Testis (tissue), 2 donors: ENCODE measurements at regions not wholly inside any gene's neighbourhood (a gene's known extent, or its start where the extent isn't known, plus 50 kb on each side); places are given as distances from the start of the nearest gene placed in this dataset.

Experiments used
- POLR2A ChIP-seq: fragments of 450-650 bp; IDR thresholded peaks from one replicate; pipeline ENCODE4 v1.6.1; 2017; ENCODE audit warnings: antibody characterized with exemption, mild to moderate bottlenecking, moderate library complexity
- TF ChIP-seq, protein P1 (sequence below), 3 experiments: fragments of 450-650 bp in 2 of 3; fragments of 200-600 bp in 1 of 3; sonication (generic) in 1 of 3; IDR thresholded peaks; one replicate each; pipeline ENCODE4 v1.5.1; 2016 to 2019; ENCODE audit warnings: antibody characterized with exemption in 3 of 3, mild to moderate bottlenecking in 2 of 3, moderate library complexity in 1 of 3

DNA sequence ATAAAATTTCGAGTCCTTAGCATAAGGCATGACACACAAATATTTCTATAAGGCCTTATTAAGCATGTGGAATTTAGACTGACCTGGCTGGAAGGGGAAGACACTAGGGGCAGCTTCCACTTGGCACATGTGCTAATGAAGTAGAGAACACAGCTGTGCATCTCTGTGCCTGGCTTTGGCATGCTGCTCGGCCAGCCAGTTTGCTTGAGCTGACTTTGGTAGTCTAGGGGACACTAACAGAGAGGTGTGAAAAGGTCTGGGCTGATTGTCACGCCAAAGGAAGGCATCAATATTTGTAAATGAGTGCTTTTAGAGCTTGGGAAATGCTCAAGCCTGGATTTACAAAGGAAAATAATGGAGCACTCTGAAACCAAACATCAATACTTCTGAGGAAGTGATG, 723.7 kb downstream of the PRELID2 start:
- TF ChIP-seq, protein P1, sequence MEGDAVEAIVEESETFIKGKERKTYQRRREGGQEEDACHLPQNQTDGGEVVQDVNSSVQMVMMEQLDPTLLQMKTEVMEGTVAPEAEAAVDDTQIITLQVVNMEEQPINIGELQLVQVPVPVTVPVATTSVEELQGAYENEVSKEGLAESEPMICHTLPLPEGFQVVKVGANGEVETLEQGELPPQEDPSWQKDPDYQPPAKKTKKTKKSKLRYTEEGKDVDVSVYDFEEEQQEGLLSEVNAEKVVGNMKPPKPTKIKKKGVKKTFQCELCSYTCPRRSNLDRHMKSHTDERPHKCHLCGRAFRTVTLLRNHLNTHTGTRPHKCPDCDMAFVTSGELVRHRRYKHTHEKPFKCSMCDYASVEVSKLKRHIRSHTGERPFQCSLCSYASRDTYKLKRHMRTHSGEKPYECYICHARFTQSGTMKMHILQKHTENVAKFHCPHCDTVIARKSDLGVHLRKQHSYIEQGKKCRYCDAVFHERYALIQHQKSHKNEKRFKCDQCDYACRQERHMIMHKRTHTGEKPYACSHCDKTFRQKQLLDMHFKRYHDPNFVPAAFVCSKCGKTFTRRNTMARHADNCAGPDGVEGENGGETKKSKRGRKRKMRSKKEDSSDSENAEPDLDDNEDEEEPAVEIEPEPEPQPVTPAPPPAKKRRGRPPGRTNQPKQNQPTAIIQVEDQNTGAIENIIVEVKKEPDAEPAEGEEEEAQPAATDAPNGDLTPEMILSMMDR (IDR thresholded peaks at IDR 0.05) = no peak
- no peak for TF ChIP-seq POLR2A
